ENCODE measurements at regions not wholly inside any gene's neighbourhood (a gene's known extent, or its start where the extent isn't known, plus 50 kb on each side); places are given as distances from the start of the nearest gene placed in this dataset.
A peak's percentile ranks its signal among the peaks of the same experiment; 100 is the strongest.
"Not testable (repeated sequence)": the region's sequence is repeated elsewhere in the genome, so short reads cannot be mapped to it uniquely, and the experiment has no call there.

- peak; percentile 30 for DNase-seq (ENCODE audit: low read depth, low spot score)
These were observed 105.3 kb upstream of the LYZL2 start for GRCh38 chr10:30734901-30735300.

- peak; percentile 40 for DNase-seq (ENCODE audit: low read depth, low spot score)
These were observed 103.1 kb upstream of the LYZL2 start for GRCh38 chr10:30732671-30733070.

DNA sequence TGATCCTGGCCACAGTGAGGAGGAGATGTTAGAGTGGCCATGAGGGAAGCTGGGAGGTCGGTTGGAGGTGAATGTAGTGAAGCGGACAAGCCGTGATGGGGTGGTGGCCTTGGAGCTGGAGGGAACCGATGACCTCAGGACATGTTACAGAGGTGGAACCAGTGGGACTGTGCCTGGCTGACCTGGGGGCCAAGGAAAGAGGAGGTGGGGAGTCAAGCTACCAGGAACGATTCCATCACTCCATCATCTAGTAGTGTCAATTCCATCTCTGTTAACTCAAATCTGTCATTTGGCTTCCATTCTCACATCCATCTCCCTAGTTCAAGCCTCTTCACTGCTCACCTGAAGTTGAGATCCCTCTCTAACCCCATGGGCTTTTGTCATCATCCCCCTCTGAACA is 102.4 kb upstream of the LYZL2 start:
- DNase-seq (ENCODE audit: low read depth, low spot score): no peak

DNA sequence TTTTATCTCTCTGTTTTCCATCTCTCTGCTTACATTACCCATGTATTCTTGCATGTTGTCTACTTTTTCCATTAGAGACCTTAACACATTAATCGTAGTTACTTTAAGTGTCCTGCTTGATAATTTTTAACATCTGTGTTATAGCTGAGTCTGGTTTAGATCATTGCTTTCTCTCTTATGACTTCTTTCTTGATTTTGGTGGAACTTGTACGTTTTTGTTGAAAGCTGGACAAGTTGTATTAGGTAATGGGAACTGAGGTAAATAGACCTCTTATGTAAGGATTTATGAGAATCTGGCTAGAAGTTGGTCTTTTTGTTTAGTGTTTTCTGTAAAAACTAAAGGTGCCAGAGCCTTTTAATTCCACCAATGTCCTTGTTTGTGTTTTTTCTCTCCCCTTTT is 100.8 kb upstream of the LYZL2 start:
- no peak for DNase-seq (ENCODE audit: low read depth, low spot score)

DNA sequence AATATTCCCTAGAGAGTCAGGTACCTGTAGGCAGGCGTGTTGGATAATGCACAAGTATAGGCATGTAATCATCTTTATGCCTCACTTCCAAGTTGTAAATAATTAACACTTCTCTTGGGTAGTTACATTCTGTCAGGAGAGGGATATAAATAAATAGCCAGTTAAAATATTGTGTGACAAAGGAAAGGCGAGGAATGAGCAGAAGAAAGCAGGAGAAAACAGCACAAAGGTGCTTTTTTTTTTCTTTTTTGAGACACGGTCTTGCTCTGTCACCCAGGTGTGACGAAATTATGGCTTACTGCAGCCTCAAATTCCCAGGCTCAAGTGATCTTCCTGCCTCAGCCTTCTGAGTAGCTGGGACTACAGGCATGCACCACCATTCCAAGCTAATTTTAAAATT is 99.2 kb upstream of the LYZL2 start:
- no peak for DNase-seq (ENCODE audit: low read depth, low spot score)

DNA sequence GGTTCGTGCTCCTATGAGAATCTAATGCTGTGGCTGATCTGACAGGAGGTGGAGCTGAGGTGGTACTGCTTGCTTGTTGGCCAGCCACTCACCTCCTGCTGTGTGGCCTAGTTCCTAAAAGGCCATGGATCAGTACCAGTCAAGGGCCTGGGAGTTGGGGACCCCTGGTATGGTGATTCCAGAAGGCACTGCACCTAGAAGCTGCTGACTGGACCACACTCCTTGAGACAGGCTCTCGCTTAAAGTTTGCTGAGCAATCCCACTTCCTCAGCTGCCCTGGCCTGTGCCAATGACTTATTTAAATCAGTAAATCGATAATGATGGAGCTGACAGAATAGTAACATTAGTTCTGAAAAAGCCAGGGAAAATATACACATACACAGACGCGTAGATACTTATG is 98.6 kb upstream of the LYZL2 start:
- DNase-seq (ENCODE audit: low read depth, low spot score): no peak

DNA sequence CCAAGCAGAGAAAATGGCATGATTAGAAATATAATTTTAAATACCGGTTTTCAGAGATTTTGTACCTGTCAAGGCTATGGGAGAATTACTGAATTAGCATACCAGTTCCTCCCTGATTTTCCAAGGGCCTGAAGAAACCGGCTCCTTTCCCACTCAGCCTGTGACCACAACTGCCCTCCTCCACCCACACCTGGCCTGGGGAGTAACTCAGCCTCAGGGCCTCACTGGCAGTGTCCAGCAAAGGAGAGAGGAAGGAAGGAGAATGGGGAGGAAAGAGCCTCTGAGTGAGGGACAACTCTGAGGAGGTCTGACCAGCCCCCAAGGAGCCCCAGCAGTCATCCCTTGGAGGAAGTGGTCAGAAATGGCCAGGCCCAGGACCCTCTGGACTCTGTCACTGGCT is 98.0 kb upstream of the LYZL2 start:
- no peak for DNase-seq (ENCODE audit: low read depth, low spot score)

DNA sequence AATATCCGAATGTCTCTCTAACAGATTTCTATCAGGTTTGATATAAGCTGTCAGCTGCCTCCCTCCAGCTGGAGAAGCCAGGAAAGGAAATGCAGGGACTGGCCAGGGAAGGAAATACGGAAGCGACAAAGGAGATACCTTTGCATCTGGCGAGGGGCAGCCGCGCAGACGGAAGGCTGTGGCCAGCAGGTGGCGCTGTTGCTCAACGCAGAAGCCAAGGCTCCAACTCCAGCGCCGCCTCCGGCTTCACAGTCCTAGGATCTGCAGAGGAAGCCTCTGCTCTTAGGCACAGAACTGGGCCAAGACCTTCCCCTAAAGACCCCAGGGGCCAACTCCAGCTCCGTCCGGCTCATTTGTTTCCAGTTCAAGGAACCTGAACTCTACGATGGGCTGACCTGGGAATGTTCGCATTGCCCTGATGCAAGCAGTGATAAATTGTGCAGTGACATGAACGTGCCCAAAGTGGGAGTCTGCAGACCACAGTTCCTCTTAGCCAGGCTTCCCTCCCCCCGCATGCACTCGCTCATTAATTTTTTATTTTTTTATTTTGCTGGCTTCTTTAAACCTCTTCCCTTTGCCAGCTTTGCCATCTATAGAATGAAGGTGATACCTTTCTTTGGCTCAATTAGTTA is 97.3 kb upstream of the LYZL2 start:
- peak; percentile 90 for DNase-seq (ENCODE audit: low read depth, low spot score)

GRCh38 chr10:30725661-30726060 is 96.1 kb upstream of the LYZL2 start:
- no peak for DNase-seq (ENCODE audit: low read depth, low spot score)

DNA sequence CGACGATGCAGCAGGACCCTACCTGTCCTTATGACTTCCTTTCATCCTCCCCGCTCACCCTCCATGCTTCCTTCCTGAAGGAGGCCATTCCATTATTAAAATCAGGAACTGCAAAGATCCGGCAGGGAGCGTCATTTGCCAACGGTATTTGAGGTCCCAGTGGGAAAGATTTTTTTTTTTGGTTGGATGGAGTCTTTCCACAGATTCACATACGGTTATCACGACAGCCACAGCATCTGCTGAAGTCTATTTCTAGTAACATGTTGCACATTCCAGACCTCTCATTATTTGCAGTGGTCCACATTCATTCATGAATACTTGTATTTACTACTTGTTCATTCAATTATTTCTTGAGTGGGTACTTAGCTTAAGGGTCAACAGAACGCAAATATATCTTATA is 94.7 kb upstream of the LYZL2 start:
- no peak for DNase-seq (ENCODE audit: low read depth, low spot score)

DNA sequence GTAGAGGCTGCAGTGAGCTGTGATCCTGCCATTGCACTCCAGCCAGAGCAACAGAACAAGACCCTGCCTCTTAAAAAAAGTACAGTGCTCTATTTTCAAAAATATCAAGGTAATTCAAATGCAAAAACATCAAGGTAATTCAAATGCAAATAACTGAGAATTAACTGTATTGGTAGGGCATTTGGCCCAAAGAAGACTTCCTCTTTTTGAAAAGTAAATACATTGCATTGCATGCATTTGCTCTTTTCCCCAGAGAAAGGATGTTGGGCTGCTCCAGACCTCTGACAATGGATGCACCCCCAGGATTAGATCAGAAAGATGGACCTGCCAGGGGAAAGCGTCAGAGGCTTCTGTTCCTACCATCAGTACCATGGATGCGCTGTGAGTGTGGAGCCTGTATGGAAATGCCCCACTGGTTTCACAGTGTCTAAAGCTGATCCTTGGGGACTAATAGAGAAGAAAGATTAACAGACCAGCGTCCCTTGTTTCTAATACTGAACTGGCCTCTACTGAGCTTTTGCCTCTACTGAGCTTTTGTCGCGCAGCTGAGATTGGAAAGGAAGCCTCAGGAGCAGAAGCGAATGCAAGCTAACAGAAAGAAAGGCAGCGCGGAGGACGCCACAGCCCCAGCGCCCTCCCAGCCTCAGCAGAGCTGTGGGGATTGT is 93.5 kb upstream of the LYZL2 start:
- no peak for DNase-seq (ENCODE audit: low read depth, low spot score)

DNA sequence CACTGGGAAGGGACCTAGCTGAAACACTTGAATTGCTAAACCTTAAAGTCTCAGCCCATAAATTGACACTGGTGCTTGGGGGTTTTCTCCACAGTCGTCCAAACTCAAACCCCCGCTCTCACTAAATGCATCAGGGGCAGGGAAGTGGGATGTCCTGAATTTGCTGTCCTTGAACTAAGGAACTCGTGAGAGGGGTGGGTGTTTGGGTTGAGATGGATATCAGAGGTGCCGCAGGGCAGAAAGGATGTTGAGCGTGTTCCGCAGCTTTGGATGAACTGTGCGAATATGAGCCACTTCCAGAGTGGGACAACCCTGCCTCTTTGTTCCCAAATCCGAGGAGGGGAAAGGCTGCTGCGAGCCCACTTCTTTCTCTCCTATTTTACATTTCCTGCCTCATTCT is 90.3 kb upstream of the LYZL2 start:
- DNase-seq (ENCODE audit: low read depth, low spot score): no peak

GRCh38 chr10:30709700-30710358 is 80.3 kb upstream of the LYZL2 start:
- DNase-seq (ENCODE audit: low read depth, low spot score): no peak

DNA sequence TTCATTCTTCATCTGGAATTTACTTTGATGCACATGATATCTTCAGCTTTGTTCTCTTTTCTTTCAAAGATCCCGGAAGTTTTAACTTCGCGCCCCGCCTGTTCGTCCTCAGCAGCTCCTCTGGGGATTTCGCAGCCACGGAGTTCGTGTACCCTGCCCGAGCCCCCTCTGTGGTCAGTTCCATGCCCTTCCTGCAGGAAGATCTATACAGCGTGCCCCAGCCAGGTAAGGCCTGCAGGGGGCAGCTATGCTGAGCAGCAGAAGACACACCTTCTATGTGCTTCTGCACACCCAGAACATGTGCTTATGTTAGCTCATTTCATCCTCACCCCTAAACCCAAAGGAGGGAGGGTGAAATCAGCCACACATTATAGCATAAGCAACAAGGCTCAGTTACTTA is 79.7 kb upstream of the LYZL2 start:
- DNase-seq (ENCODE audit: low read depth, low spot score): no peak

DNA sequence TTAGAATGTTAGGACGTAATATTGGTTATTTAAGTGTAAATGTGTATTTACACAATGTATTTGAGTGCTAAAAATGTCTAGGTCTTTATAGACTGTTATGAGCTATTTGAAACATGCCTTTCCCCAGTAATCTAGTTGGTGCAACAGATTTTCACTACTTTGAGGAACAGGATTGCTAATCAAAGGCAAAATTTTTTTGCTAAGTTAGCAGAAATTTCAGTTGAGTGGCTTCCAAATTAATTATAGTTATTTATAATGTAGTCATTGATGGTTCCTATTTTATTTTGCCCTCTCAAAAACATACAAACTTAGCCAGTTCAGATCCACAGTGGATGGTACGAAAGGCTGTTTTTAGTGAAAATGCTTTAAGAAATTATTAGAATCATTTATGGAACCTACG is 78.7 kb upstream of the LYZL2 start:
- no peak for DNase-seq (ENCODE audit: low read depth, low spot score)

GRCh38 chr10:30706189-30706588 is 76.6 kb upstream of the LYZL2 start:
- not testable (repeated sequence) for DNase-seq (ENCODE audit: low read depth, low spot score)

DNA sequence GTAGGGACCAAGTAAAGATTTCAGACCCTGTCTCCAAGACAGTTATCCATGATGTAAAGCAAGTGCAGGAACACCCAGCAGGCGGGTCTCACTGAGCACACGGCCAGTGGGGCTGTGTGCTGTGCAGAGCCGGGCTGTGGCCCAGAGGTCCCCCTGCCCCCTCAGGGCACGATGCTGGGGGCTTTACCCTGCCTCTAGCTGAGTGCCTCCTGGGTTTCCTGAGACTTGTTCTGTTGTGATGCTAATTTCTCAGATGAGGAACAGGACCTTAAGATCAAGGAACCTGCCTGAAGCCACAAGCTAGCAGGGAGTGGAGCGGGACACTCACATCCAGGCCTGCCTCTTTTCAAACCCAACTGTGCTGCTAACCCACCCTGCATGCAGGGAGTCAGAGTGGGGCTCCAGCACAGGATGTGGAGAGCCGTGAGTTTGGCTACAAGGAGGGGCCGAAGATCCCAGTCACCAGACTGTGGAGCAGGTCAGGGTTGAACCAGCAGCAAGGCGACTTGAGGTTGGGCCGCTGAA is 76.1 kb upstream of the LYZL2 start:
- no peak for DNase-seq (ENCODE audit: low read depth, low spot score)

DNA sequence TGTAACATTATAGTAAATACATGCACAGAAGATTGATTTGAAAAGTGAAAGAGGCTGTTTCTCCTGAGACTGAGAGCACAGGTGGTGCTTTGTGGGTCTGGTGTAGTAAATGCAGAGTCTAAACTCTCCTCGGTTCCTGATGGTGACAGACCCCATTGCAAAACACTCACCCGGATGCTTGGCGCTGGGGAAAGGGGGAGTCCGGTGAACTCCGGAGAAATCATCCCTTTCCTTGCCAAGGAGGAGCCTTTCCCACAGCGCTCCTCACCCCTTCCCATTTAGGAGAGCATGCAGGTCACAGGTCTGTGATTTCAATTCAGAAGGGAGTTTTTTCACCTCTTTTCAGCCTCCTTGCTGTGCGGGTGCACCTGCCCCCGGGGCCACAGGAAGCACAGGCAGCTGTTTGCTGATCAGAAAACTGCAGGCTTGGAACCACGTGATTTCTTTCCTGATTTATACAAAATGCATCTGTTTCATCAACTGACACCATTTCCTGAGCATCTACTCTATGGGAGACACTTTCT is 75.6 kb upstream of the LYZL2 start:
- DNase-seq (ENCODE audit: low read depth, low spot score): no peak

- not testable (repeated sequence) for DNase-seq (ENCODE audit: low read depth, low spot score)
These were observed 75.1 kb upstream of the LYZL2 start for GRCh38 chr10:30704601-30705100.

DNA sequence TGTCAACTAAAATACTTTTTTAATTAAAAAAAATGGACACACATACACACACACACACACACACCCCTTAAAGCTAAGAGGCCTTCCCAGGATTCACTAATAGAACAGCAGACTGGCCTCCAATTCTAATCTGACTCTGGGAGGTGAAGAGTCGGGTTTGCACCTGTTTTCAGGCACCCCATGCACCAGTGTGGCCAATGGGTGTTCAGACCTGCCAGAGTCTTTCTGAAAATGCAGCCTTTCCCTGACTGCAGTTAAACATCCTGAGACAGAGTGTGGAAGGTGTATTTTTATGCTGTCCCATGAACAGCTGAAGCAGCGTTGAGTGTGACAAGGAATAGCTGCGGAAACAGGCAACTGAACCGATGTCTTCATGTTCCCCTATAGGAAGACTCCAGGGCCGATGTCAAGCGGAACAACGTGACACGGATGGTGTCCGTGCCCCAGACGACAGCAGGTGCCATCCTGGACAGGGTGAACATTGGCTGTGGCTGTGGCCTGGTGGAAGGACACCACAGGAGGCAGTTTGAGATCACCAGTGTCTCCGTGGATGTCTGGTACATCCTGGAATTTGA is 74.6 kb upstream of the LYZL2 start:
- DNase-seq (ENCODE audit: low read depth, low spot score): no peak

GRCh38 chr10:30703446-30703845 is 73.9 kb upstream of the LYZL2 start:
- DNase-seq (ENCODE audit: low read depth, low spot score): not testable (repeated sequence)

DNA sequence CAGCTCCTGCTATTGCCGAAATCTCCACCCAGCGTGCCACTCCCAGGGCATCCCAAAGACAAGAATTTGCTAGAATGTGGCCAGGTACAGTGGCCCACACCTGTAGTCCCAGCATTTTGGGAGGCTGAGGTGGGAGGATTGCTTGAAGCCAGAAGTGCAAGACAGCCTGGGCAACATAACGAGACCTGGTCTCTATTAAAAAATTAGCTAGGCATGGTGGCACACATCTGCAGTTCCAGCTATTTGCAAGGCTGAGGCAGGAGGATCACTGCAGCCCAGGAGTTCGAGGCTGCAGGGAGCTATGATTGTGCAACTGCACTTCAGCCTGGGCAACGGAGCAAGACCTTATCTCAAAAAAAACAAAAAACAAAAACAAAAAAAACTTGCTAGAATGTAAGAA is 73.3 kb upstream of the LYZL2 start:
- DNase-seq (ENCODE audit: low read depth, low spot score): no peak
